GM23248 (cell line): ENCODE measurements at regions not wholly inside any gene's neighbourhood (a gene's known extent, or its start where the extent isn't known, plus 50 kb on each side); places are given as distances from the start of the nearest gene placed in this dataset.

Source experiments
- EZH2 ChIP-seq: fragments of 200-600 bp; sonication (generic); IDR thresholded peaks from 2 replicates; pipeline ENCODE4 v1.6.1; 2018; ENCODE audit warnings: antibody characterized with exemption, mild to moderate bottlenecking; ENCODE audit not compliant: insufficient read depth, poor library complexity, severe bottlenecking
- EZH2phosphoT487 ChIP-seq: fragments of 200-600 bp; sonication (generic); IDR thresholded peaks from 2 replicates; pipeline ENCODE4 v1.6.1; 2018; ENCODE audit warnings: antibody characterized with exemption, moderate library complexity, mild to moderate bottlenecking, low read depth; ENCODE audit not compliant: insufficient read depth

GRCh38 chr2:16429431-16430145 is 236.0 kb downstream of the CYRIA start:
- TF ChIP-seq EZH2 = no peak
- no peak for TF ChIP-seq EZH2phosphoT487
